GM19239 (cell line): ENCODE measurements at regions not wholly inside any gene's neighbourhood (a gene's known extent, or its start where the extent isn't known, plus 50 kb on each side); places are given as distances from the start of the nearest gene placed in this dataset.
"Not testable (repeated sequence)": the region's sequence is repeated elsewhere in the genome, so short reads cannot be mapped to it uniquely, and the experiment has no call there.

Experiments used
- DNase-seq: peaks from one replicate; pipeline ENCODE4 v3.0.0; 2011; ENCODE audit warnings: low spot score; ENCODE audit not compliant: insufficient read length
- FAIRE-seq: peaks from 2 replicates; lab custom pipeline; 2011; peaks lifted over from hg19 to GRCh38; lab: Jason Lieb, UNC

GRCh38 chr14:71539650-71540285, 392.5 kb upstream of the RGS6 start:
- DNase-seq, result no peak

GRCh38 chr14:71541271-71541670, 391.0 kb upstream of the RGS6 start:
- DNase-seq, result no peak
- FAIRE-seq, result no peak

More at GRCh38 chr14:71539650-71540285, 392.5 kb upstream of the RGS6 start:
- FAIRE-seq, result peak; percentile 33

- FAIRE-seq (peak; percentile 71), DNase-seq (no peak)
Observed at GRCh38 chr14:71541973-71542690, 390.1 kb upstream of the RGS6 start.

- FAIRE-seq (no peak), DNase-seq (no peak)
Observed at GRCh38 chr14:71549421-71550050, 382.7 kb upstream of the RGS6 start.

GRCh38 chr14:71550367-71550766, 381.9 kb upstream of the RGS6 start:
- FAIRE-seq (peak; percentile 82), DNase-seq (no peak)

GRCh38 chr14:71551291-71551950, 380.8 kb upstream of the RGS6 start:
- no peak for DNase-seq
- FAIRE-seq, result peak; percentile 83

GRCh38 chr14:71552809-71553208, 379.4 kb upstream of the RGS6 start:
- no peak for DNase-seq
- FAIRE-seq, result no peak

- DNase-seq, result no peak
- FAIRE-seq, result no peak
Observed at GRCh38 chr14:71553779-71554178, 378.4 kb upstream of the RGS6 start.

GRCh38 chr14:71554323-71554722, 377.9 kb upstream of the RGS6 start:
- DNase-seq (no peak), FAIRE-seq (no peak)

- no peak for DNase-seq
- no peak for FAIRE-seq
Observed at GRCh38 chr14:71554959-71555612, 377.1 kb upstream of the RGS6 start.

GRCh38 chr14:71555654-71556559, 376.3 kb upstream of the RGS6 start:
- FAIRE-seq, result peak; percentile 99
- DNase-seq, result no peak

GRCh38 chr14:71556730-71557129, 375.5 kb upstream of the RGS6 start:
- no peak for DNase-seq
- FAIRE-seq, result no peak

- DNase-seq (no peak), FAIRE-seq (no peak)
Observed at GRCh38 chr14:71557351-71557750, 374.9 kb upstream of the RGS6 start.

GRCh38 chr14:71558943-71559342, 373.3 kb upstream of the RGS6 start:
- FAIRE-seq, DNase-seq: not testable (repeated sequence)

GRCh38 chr14:71560751-71561150, 371.5 kb upstream of the RGS6 start:
- FAIRE-seq (peak; percentile 49), DNase-seq (no peak)

GRCh38 chr14:71563492-71564153, 368.6 kb upstream of the RGS6 start:
- DNase-seq (no peak), FAIRE-seq (peak; percentile 92)

GRCh38 chr14:71566276-71566675, 366.0 kb upstream of the RGS6 start:
- FAIRE-seq, result peak; percentile 88
- DNase-seq, result no peak

- not testable (repeated sequence) for DNase-seq
- FAIRE-seq, result peak; percentile 58
Observed at GRCh38 chr14:71567499-71568133, 364.6 kb upstream of the RGS6 start.
